Left ventricle myocardium inferior (tissue), 1 donor: ENCODE measurements at regions not wholly inside any gene's neighbourhood (a gene's known extent, or its start where the extent isn't known, plus 50 kb on each side); places are given as distances from the start of the nearest gene placed in this dataset.

Experiments used
- DNase-seq: peaks from one replicate; pipeline ENCODE4 v3.0.0-alpha.2; 2020
- H3K27ac ChIP-seq: fragments of 200-600 bp; replicated peaks from 2 replicates; pipeline ENCODE4 v1.8.0; 2021
- H3K27me3 ChIP-seq: fragments of 200-600 bp; 2 replicates; pipeline ENCODE4 v1.8.0; 2021; ENCODE audit warnings: low read depth
- H3K36me3 ChIP-seq: fragments of 200-600 bp; 2 replicates; pipeline ENCODE4 v1.8.0; 2021
- H3K4me1 ChIP-seq: fragments of 200-600 bp; 2 replicates; pipeline ENCODE4 v1.8.0; 2021
- H3K4me3 ChIP-seq: fragments of 200-600 bp; 2 replicates; pipeline ENCODE4 v1.8.0; 2021; ENCODE audit warnings: mild to moderate bottlenecking, moderate library complexity
- H3K9me3 ChIP-seq: fragments of 200-600 bp; replicated peaks from 2 replicates; pipeline ENCODE4 v1.8.0; 2021
- CTCF ChIP-seq: fragments of 200-600 bp; IDR thresholded peaks from 2 replicates; pipeline ENCODE4 v1.8.0; 2021; ENCODE audit warnings: antibody characterized with exemption, mild to moderate bottlenecking, borderline replicate concordance
- intact Hi-C: fragments of 100-400 bp; cut with micrococcal nuclease; formaldehyde crosslinking; loops from one replicate; pipeline ENCODE4 v1.11.0; 2022
- donor health status: DM: no; HTN: yes; CAD: no; lungs with severe emphysema.

GRCh38 chr3:31291818-31292217 lies 240.9 kb upstream of the STT3B start:
- intact Hi-C loops, result no loop called here
- Histone ChIP-seq H3K27ac (no peak overlapping the region), H3K9me3 (no peaks in the 10 kb centered on the region), H3K4me3 (no peak overlapping the region), H3K36me3 (no peaks in the 10 kb centered on the region), H3K27me3 (no peaks in the 10 kb centered on the region), H3K4me1 (peaks cover 9% of the 10 kb centered on the region)
- no peak for TF ChIP-seq CTCF
- no peak for DNase-seq

- no peak overlapping the region for H3K4me3 ChIP-seq
These were observed 238.1 kb upstream of the STT3B start for GRCh38 chr3:31294430-31295149.

GRCh38 chr3:31295150-31295765 lies 237.5 kb upstream of the STT3B start:
- Histone ChIP-seq H3K4me3 (no peak overlapping the region), H3K36me3 (no peaks in the 10 kb centered on the region), H3K4me1 (no peaks in the 10 kb centered on the region), H3K27ac (no peak overlapping the region), H3K9me3 (peaks cover 10% of the 10 kb centered on the region), H3K27me3 (no peaks in the 10 kb centered on the region)
- no peak for DNase-seq
- intact Hi-C loops, result no loop called here
- TF ChIP-seq CTCF, result no peak

More at GRCh38 chr3:31294430-31295149, 238.1 kb upstream of the STT3B start:
- Histone ChIP-seq H3K4me1 (peaks cover 2% of the 10 kb centered on the region), H3K36me3 (no peaks in the 10 kb centered on the region), H3K27me3 (no peaks in the 10 kb centered on the region), H3K9me3 (peaks cover 10% of the 10 kb centered on the region), H3K27ac (no peak overlapping the region)
- DNase-seq, result no peak
- intact Hi-C loops, result no loop called here
- TF ChIP-seq CTCF, result no peak

- no peaks in the 10 kb centered on the region for H3K36me3 ChIP-seq
- no peak overlapping the region for H3K27ac ChIP-seq
- H3K4me1 ChIP-seq, result no peaks in the 10 kb centered on the region
- DNase-seq, result no peak
- peaks cover 10% of the 10 kb centered on the region for H3K9me3 ChIP-seq
- no peak for TF ChIP-seq CTCF
- H3K27me3 ChIP-seq, result no peaks in the 10 kb centered on the region
- no peak overlapping the region for H3K4me3 ChIP-seq
- intact Hi-C loops, result no loop called here
These were observed 234.9 kb upstream of the STT3B start for GRCh38 chr3:31297726-31298298.

GRCh38 chr3:31300456-31301443 lies 232.0 kb upstream of the STT3B start:
- no peak overlapping the region for H3K4me3 ChIP-seq
- H3K36me3 ChIP-seq, result no peaks in the 10 kb centered on the region
- no peak for TF ChIP-seq CTCF
- H3K27me3 ChIP-seq, result no peaks in the 10 kb centered on the region
- no peaks in the 10 kb centered on the region for H3K4me1 ChIP-seq
- H3K27ac ChIP-seq, result no peak overlapping the region
- DNase-seq, result no peak
- peaks cover 10% of the 10 kb centered on the region for H3K9me3 ChIP-seq
- intact Hi-C loops, result no loop called here
